GM19463 (cell line): ENCODE measurements at regions not wholly inside any gene's neighbourhood (a gene's known extent, or its start where the extent isn't known, plus 50 kb on each side); places are given as distances from the start of the nearest gene placed in this dataset.

Experiments
- ATAC-seq: cut with Tn5 transposase; IDR thresholded peaks from one replicate; pipeline ENCODE4 v1.9.1; 2021; ENCODE audit warnings: mild to moderate bottlenecking, moderate library complexity; ENCODE audit not compliant: unreplicated experiment

DNA sequence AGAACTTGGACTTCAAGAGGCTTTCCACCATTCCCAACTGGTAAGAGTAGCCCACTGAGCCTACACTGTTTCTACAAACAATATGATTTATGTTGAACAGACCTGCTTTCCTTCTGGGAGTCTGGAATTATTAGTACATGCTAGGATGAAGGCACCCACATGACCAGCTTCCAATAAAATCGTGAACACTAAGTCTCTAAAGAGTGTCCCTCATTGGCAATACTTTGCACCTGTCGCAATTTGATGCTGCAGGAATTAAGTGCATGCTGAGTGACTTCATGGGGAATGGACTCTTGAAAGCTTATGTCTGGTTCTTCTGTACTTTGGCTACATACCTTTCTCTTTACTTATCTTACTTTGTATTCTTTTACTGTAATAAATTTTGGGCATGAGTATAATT is 305.2 kb upstream of the GHITM start:
- no peak for ATAC-seq

- no peak for ATAC-seq
Observed at GRCh38 chr10:83835945-83836745, 303.2 kb upstream of the GHITM start.

DNA sequence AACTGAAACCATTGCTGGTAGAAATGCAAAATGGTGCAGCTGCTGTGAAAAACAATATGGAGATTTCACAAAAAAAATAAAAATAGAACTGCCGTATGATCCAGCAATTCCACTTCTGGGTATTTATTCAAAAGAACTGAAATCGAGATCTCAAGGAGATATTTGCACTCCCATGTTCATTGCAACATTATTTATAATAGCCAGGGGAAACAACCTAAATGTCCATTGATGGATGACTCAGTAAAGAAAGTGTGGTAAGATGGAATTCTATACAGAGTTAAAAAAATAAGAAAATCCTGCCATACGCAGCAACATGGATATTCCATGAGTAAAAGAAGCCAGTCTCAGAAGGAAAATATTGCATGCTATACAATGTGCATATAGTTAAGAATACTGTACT is 290.6 kb upstream of the GHITM start:
- no peak for ATAC-seq

DNA sequence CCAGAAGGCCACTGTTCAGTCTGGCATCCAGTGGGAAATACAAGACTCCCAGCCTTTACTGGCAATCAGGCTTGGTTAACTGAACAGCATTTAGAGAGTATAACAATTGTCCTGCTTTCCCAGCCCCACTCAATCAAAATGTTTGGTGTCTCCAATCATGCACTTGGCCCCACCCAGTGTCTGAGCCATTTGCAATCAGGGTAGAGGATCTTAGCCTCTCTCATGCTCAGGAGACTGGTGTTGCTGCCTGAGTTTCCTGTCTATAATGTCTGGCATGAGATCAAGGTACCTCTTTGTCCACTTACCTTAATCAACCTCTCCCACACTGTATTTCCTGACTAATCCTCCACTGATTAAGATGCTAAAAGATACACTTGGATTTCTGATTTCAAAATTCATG is 290.2 kb upstream of the GHITM start:
- no peak for ATAC-seq

- ATAC-seq: no peak
Observed at GRCh38 chr10:83852146-83852545, 287.2 kb upstream of the GHITM start.

DNA sequence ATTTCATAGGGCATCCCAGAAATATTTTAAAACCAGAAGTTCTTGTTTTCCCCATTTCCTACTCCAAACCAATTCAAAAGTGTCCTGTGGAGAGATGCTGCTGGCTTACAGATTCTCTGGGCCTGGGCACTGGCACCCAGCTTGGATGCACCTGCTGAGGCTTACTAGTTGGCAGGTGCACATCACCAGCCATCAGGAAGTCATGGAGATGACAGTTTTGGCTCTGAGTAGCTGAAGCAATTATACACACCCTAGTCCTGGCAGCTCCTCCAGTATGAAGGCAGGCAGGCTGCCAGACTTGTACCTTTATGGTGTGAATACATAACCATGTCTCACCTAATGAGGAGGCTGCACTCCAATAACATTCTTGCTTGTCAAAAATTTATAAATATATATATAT is 276.6 kb upstream of the GHITM start:
- ATAC-seq: no peak

GRCh38 chr10:83863283-83863966 is 275.9 kb upstream of the GHITM start:
- no peak for ATAC-seq

DNA sequence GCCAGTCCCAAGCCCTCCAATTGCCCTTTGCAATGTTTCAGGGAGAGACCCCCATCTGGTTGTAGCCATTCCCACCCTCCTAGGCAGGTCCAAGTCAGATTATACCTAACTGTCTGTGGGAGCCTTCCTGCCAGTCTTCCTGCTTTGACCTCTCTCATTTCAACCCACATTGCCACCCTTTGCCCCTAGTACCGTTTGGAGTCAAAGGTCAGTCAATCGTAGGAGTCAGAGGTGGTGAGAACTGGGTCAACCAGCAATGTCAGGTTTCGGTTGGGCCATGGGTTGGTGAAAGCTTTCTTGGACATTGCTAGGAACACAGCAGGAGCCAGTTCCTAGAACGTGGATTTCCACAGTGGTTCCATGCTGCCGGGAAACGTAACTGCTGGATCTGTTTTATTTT is 269.4 kb upstream of the GHITM start:
- no peak for ATAC-seq

DNA sequence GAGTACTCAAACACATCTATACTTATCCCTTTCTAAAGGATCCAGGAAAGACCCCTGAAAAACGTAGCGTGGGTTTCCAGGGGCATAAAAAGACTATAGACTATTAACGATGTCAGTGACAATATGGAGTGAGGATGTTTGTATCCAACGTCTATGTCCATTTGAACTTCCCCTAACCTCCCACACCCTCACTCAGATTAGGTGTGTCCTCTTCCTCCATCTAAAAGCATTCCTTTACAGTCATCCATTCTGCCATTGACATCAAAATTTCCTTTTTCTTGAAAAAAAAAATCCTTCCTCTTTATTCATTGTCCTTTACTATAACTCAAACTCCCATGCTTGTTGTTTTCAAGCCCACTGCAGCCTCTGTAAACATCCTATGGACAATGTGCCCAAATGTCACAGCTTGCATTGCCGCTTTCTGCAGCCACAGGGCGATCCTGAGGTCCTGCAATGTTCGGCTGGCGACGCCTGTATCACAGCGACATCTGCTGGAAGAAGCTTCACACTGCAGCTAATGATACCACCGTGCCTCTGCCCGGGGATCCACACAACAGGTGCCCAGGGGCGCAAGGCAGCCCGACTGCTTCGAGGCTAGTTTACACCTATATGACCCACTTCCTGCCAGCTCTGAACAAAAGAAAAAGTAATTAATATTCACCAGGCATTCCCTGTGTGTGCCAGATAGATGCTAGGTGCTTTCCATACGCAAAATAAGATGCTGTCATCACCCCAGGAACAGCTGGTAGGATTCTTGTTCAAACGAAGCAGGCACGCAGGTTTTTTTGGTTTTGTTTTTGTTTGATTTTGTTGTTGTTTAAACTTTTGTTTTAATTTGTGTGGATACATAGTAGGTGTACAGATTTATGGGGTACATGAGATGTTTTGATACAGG is 267.9 kb upstream of the GHITM start:
- peak; percentile 98 for ATAC-seq

GRCh38 chr10:83880252-83880791 is 259.0 kb upstream of the GHITM start:
- ATAC-seq: no peak

- no peak for ATAC-seq
Observed at GRCh38 chr10:83881661-83882060, 257.6 kb upstream of the GHITM start.

DNA sequence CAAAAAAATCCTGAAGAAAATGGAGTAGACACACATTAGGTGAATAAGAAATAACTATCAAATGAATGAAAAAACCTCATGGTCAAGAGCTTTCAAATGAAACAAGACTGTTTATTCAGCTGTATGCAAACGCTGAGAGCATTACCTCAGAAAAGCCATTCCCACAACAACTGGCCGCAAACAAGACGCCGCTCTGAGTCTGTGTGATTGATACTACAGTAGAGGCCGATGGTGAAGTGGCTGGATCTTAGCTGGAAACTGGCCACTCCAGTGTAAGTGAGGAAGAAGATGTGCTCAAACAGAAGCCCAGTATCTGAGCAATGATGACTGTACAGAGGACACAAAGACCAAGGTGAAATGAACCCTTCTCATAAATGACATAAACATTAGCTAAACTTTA is 252.4 kb upstream of the GHITM start:
- no peak for ATAC-seq

DNA sequence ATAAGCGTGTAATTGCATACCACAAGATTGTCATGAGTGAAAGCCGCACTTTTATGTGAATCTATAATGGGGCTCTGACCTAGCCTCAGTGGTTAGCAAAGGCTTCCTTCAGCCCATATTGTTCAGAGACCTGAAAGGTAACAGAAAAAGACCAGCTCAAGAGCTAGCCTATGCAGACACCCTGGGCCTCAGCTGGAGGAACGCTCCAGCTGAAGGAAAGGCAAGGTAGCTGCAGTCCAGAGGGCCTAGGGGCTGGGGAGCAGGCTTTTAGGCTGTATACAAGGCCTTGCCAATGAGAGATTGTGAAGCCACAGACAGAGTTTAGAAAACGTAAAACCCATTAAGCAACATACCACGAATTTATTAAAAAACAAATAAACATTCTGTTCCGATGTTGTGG is 246.6 kb upstream of the GHITM start:
- no peak for ATAC-seq

GRCh38 chr10:83896219-83896618 is 243.1 kb upstream of the GHITM start:
- no peak for ATAC-seq

- ATAC-seq: no peak
Observed at GRCh38 chr10:83897626-83898025, 241.7 kb upstream of the GHITM start.

DNA sequence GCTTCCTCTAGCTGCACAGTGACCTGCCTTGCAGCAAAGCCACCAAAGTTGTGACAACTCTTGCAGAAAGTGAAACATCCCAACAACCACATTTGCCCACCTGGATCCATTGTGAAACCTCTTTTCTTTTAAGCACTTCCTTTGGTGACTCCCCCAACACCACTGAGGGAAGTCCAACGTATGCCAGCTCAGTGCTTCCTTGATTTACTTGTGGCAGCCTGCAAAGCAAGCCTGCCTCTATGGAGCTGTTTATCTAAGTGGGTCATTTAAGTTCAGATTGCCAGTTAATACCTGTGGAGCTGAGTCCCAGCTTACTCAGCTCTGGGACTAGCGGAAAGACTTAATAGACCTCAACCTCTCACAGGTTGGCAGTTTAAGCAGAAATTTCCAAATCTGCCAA is 230.8 kb upstream of the GHITM start:
- no peak for ATAC-seq

- no peak for ATAC-seq
Observed at GRCh38 chr10:83909001-83909400, 230.3 kb upstream of the GHITM start.

- no peak for ATAC-seq
Observed at GRCh38 chr10:83915801-83916200, 223.5 kb upstream of the GHITM start.

- ATAC-seq: peak; percentile 97
Observed at GRCh38 chr10:83917537-83918506, 221.5 kb upstream of the GHITM start.

DNA sequence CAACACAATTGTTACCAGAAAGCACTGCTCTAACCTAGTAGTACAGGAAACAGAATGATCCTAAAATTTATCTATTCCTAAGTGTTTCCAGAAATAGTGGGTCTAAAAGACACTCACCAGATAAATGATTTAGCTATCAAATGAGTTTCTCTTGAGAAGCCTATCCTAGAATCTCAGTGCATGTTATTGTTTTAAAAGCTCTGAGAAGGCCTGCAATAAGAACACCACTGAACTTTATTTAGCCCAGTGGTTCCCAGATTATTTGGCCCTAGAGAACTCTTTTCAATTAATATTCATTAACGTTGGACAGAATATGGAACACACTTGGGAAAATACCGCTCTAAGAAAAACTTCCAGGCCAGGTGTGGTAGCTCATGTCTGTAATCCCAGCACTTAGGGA is 220.1 kb upstream of the GHITM start:
- ATAC-seq: no peak
